HEK293 (cell line): ENCODE measurements at regions not wholly inside any gene's neighbourhood (a gene's known extent, or its start where the extent isn't known, plus 50 kb on each side); places are given as distances from the start of the nearest gene placed in this dataset.

Experiments
- BCL11A ChIP-seq: fragments of 450-650 bp; formaldehyde crosslinking; IDR thresholded peaks from 2 replicates; pipeline ENCODE4 v1.5.1; 2016; ENCODE audit warnings: low read depth, missing biosample characterization, missing genetic modification characterization
- EGR2 ChIP-seq: fragments of 450-650 bp; formaldehyde crosslinking; IDR thresholded peaks from 2 replicates; pipeline ENCODE4 v1.5.1; 2016; ENCODE audit warnings: low read depth, missing biosample characterization, missing genetic modification characterization
- FEZF1 ChIP-seq: fragments of 450-650 bp; formaldehyde crosslinking; IDR thresholded peaks from 2 replicates; pipeline ENCODE4 v1.5.1; 2016; ENCODE audit warnings: missing biosample characterization, missing genetic modification characterization
- GLIS1 ChIP-seq: fragments of 450-650 bp; formaldehyde crosslinking; IDR thresholded peaks from 2 replicates; pipeline ENCODE4 v1.5.1; 2016; ENCODE audit warnings: missing biosample characterization, missing genetic modification characterization
- KLF1 ChIP-seq: fragments of 450-650 bp; formaldehyde crosslinking; IDR thresholded peaks from 2 replicates; pipeline ENCODE4 v1.5.1; 2016; ENCODE audit warnings: missing biosample characterization, missing genetic modification characterization
- KLF17 ChIP-seq: fragments of 450-650 bp; formaldehyde crosslinking; IDR thresholded peaks from 2 replicates; pipeline ENCODE4 v1.5.1; 2016; ENCODE audit warnings: missing biosample characterization, missing genetic modification characterization
- KLF8 ChIP-seq: fragments of 450-650 bp; formaldehyde crosslinking; IDR thresholded peaks from 2 replicates; pipeline ENCODE4 v1.5.1; 2016; ENCODE audit warnings: missing biosample characterization, missing genetic modification characterization
- RBAK ChIP-seq: fragments of 450-650 bp; formaldehyde crosslinking; IDR thresholded peaks from 2 replicates; pipeline ENCODE4 v1.5.1; 2016; ENCODE audit warnings: missing biosample characterization, missing genetic modification characterization
- REPIN1 ChIP-seq: fragments of 450-650 bp; formaldehyde crosslinking; IDR thresholded peaks from 2 replicates; pipeline ENCODE4 v1.5.1; 2017; ENCODE audit warnings: missing biosample characterization, missing genetic modification characterization, low read depth
- SCRT2 ChIP-seq: fragments of 450-650 bp; formaldehyde crosslinking; IDR thresholded peaks from 2 replicates; pipeline ENCODE4 v1.5.1; 2016; ENCODE audit warnings: missing biosample characterization, missing genetic modification characterization
- ZBTB26 ChIP-seq: fragments of 450-650 bp; formaldehyde crosslinking; optimal IDR thresholded peaks from 2 replicates; pipeline ENCODE3; 2016; ENCODE audit warnings: missing biosample characterization, mild to moderate bottlenecking, missing genetic modification characterization
- ZBTB44 ChIP-seq: fragments of 450-650 bp; IDR thresholded peaks from 2 replicates; pipeline ENCODE4 v1.5.1; 2018; ENCODE audit warnings: missing biosample characterization, mild to moderate bottlenecking, missing genetic modification characterization
- ZNF10 ChIP-seq: fragments of 450-650 bp; formaldehyde crosslinking; IDR thresholded peaks from 2 replicates; pipeline ENCODE4 v1.5.1; 2017; ENCODE audit warnings: missing biosample characterization, missing genetic modification characterization
- ZNF114 ChIP-seq: fragments of 450-650 bp; formaldehyde crosslinking; IDR thresholded peaks from 2 replicates; pipeline ENCODE4 v1.5.0; 2017; ENCODE audit warnings: missing biosample characterization, missing genetic modification characterization
- ZNF175 ChIP-seq: fragments of 450-650 bp; formaldehyde crosslinking; IDR thresholded peaks from 2 replicates; pipeline ENCODE4 v1.5.1; 2016; ENCODE audit warnings: missing biosample characterization, missing genetic modification characterization
- ZNF18 ChIP-seq: fragments of 450-650 bp; formaldehyde crosslinking; IDR thresholded peaks from 2 replicates; pipeline ENCODE4 v1.5.1; 2016; ENCODE audit warnings: missing biosample characterization, missing genetic modification characterization
- ZNF19 ChIP-seq: fragments of 450-650 bp; formaldehyde crosslinking; IDR thresholded peaks from 2 replicates; pipeline ENCODE4; 2016; ENCODE audit warnings: missing biosample characterization, missing genetic modification characterization, low read depth
- ZNF211 ChIP-seq: fragments of 450-650 bp; formaldehyde crosslinking; IDR thresholded peaks from 2 replicates; pipeline ENCODE4 v1.5.1; 2016; ENCODE audit warnings: low read depth, missing biosample characterization, missing genetic modification characterization
- ZNF221 ChIP-seq: fragments of 450-650 bp; formaldehyde crosslinking; IDR thresholded peaks from 2 replicates; pipeline ENCODE4 v1.5.1; 2017; ENCODE audit warnings: missing biosample characterization, missing genetic modification characterization, borderline replicate concordance
- ZNF350 ChIP-seq: fragments of 450-650 bp; formaldehyde crosslinking; IDR thresholded peaks from 2 replicates; pipeline ENCODE4 v1.5.0; 2017; ENCODE audit warnings: missing biosample characterization, mild to moderate bottlenecking, missing genetic modification characterization
- ZNF366 ChIP-seq: fragments of 450-650 bp; formaldehyde crosslinking; conservative IDR thresholded peaks from 2 replicates; pipeline ENCODE4 v1.5.1; 2016; ENCODE audit warnings: missing biosample characterization, missing genetic modification characterization
- ZNF37A ChIP-seq: fragments of 450-650 bp; IDR thresholded peaks from 2 replicates; pipeline ENCODE4 v1.5.1; 2018; ENCODE audit warnings: missing biosample characterization, missing genetic modification characterization
- ZNF394 ChIP-seq: fragments of 450-650 bp; formaldehyde crosslinking; IDR thresholded peaks from 2 replicates; pipeline ENCODE4 v1.5.1; 2016; ENCODE audit warnings: missing biosample characterization, missing genetic modification characterization, mild to moderate bottlenecking, moderate library complexity, borderline replicate concordance
- ZNF48 ChIP-seq: fragments of 450-650 bp; formaldehyde crosslinking; IDR thresholded peaks from 2 replicates; pipeline ENCODE4 v1.5.1; 2016; ENCODE audit warnings: missing biosample characterization, missing genetic modification characterization
- ZNF501 ChIP-seq: fragments of 450-650 bp; formaldehyde crosslinking; IDR thresholded peaks from 2 replicates; pipeline ENCODE4 v1.5.1; 2016; ENCODE audit warnings: missing biosample characterization, missing genetic modification characterization
- ZNF521 ChIP-seq: fragments of 450-650 bp; formaldehyde crosslinking; IDR thresholded peaks from 2 replicates; pipeline ENCODE4 v1.5.1; 2017; ENCODE audit warnings: missing biosample characterization, mild to moderate bottlenecking, missing genetic modification characterization
- ZNF560 ChIP-seq: fragments of 450-650 bp; formaldehyde crosslinking; IDR thresholded peaks from 2 replicates; pipeline ENCODE4 v1.5.1; 2017; ENCODE audit warnings: missing biosample characterization, missing genetic modification characterization, borderline replicate concordance
- ZNF580 ChIP-seq: fragments of 450-650 bp; formaldehyde crosslinking; IDR thresholded peaks from 2 replicates; pipeline ENCODE4 v1.5.1; 2016; ENCODE audit warnings: missing biosample characterization, missing genetic modification characterization
- ZNF664 ChIP-seq: fragments of 450-650 bp; formaldehyde crosslinking; IDR thresholded peaks from 2 replicates; pipeline ENCODE4 v1.5.1; 2016; ENCODE audit warnings: missing biosample characterization, missing genetic modification characterization
- ZNF768 ChIP-seq: fragments of 450-650 bp; formaldehyde crosslinking; IDR thresholded peaks from 2 replicates; pipeline ENCODE4 v1.5.1; 2018; ENCODE audit warnings: missing biosample characterization, mild to moderate bottlenecking, missing genetic modification characterization
- ZNF776 ChIP-seq: fragments of 450-650 bp; formaldehyde crosslinking; IDR thresholded peaks from 2 replicates; pipeline ENCODE4 v1.5.0; 2017; ENCODE audit warnings: missing biosample characterization, missing genetic modification characterization, borderline replicate concordance
- ZNF785 ChIP-seq: fragments of 450-650 bp; formaldehyde crosslinking; IDR thresholded peaks from 2 replicates; pipeline ENCODE4 v1.5.1; 2016; ENCODE audit warnings: missing biosample characterization, missing genetic modification characterization
- TF ChIP-seq, protein P1 (sequence below): fragments of 450-650 bp; formaldehyde crosslinking; IDR thresholded peaks from 2 replicates; pipeline ENCODE4 v1.5.1; 2017; ENCODE audit warnings: missing biosample characterization, missing genetic modification characterization
- TF ChIP-seq, protein P2 (sequence below): IDR thresholded peaks from 2 replicates; pipeline ENCODE4 v1.6.1; 2011; ENCODE audit warnings: mild to moderate bottlenecking, low read depth, low read length, borderline replicate concordance

DNA sequence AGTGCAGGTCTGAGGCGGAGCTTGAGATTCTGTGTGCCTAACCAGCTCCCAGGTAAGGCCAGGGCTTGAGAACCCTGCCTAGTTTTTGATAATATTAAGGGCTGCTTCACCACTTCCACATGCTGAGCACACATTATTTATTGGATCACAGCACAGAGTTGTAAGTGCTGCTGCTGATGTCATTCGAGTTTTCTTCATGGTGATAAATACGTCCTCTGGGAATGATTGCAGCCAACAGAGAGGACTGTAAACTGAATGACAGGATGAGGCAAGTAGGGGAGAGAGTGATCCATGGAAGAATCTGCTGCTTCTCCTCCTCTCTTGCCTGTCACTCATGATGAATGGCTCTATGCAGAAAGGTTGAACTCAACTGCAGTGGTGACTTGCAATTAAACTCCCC lies 77.9 kb upstream of the VPS13A start (continued):
- TF ChIP-seq ZBTB26 (tag by site-specific recombination) = no peak
- TF ChIP-seq ZNF10 (tag by site-specific recombination) = peak; percentile 77
- TF ChIP-seq ZNF366 (tag by site-specific recombination) = peak; percentile 57
- no peak for TF ChIP-seq ZNF664 (tag by site-specific recombination)
- TF ChIP-seq ZNF37A (tag by site-specific recombination) = peak; percentile 39; the same call in 1 of the 2 replicates
- peak; percentile 96 for TF ChIP-seq ZBTB44 (tag by site-specific recombination)
- peak; percentile 84 for TF ChIP-seq KLF8 (tag by site-specific recombination)
- TF ChIP-seq ZNF560 (tag by site-specific recombination) = no peak
- 0 out of 2 replicates have a peak, but pooled peaks have one; percentile 19 for TF ChIP-seq ZNF18 (tag by site-specific recombination)
- TF ChIP-seq ZNF394 (tag by site-specific recombination) = peak; percentile 97
- peak; percentile 69; the same call in 1 of the 2 replicates for TF ChIP-seq KLF17 (tag by site-specific recombination)
- TF ChIP-seq ZNF175 (tag by site-specific recombination) = no peak
- TF ChIP-seq ZNF501 (tag by site-specific recombination) = peak; percentile 67; the same call in 1 of the 2 replicates
- TF ChIP-seq ZNF19 (tag by site-specific recombination) = no peak
- no peak for TF ChIP-seq SCRT2 (tag by site-specific recombination)
- TF ChIP-seq REPIN1 = no peak
- no peak for TF ChIP-seq KLF1 (tag by site-specific recombination)
- no peak for TF ChIP-seq ZNF521 (tag by site-specific recombination)
- no peak for TF ChIP-seq RBAK (tag by site-specific recombination)
- TF ChIP-seq, protein P1, sequence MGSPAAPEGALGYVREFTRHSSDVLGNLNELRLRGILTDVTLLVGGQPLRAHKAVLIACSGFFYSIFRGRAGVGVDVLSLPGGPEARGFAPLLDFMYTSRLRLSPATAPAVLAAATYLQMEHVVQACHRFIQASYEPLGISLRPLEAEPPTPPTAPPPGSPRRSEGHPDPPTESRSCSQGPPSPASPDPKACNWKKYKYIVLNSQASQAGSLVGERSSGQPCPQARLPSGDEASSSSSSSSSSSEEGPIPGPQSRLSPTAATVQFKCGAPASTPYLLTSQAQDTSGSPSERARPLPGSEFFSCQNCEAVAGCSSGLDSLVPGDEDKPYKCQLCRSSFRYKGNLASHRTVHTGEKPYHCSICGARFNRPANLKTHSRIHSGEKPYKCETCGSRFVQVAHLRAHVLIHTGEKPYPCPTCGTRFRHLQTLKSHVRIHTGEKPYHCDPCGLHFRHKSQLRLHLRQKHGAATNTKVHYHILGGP (tag by site-specific recombination) = no peak
- TF ChIP-seq BCL11A = peak; percentile 63; the same call in 1 of the 2 replicates
- 0 out of 2 replicates have a peak, but pooled peaks have one; percentile 29 for TF ChIP-seq ZNF580 (tag by site-specific recombination)
- no peak for TF ChIP-seq ZNF350 (tag by site-specific recombination)
- TF ChIP-seq ZNF785 (tag by site-specific recombination) = no peak
- no peak for TF ChIP-seq ZNF776
- no peak for TF ChIP-seq ZNF114 (tag by site-specific recombination)
- TF ChIP-seq GLIS1 = peak; percentile 81
- TF ChIP-seq ZNF211 = no peak
- TF ChIP-seq FEZF1 (tag by site-specific recombination) = peak; percentile 88
- TF ChIP-seq ZNF221 (tag by site-specific recombination) = no peak
- TF ChIP-seq EGR2 = no peak
- TF ChIP-seq, protein P2, sequence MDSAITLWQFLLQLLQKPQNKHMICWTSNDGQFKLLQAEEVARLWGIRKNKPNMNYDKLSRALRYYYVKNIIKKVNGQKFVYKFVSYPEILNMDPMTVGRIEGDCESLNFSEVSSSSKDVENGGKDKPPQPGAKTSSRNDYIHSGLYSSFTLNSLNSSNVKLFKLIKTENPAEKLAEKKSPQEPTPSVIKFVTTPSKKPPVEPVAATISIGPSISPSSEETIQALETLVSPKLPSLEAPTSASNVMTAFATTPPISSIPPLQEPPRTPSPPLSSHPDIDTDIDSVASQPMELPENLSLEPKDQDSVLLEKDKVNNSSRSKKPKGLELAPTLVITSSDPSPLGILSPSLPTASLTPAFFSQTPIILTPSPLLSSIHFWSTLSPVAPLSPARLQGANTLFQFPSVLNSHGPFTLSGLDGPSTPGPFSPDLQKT = no peak
- TF ChIP-seq ZNF48 (tag by site-specific recombination) = no peak
- no peak for TF ChIP-seq ZNF768
